ENCODE measurements at regions not wholly inside any gene's neighbourhood (a gene's known extent, or its start where the extent isn't known, plus 50 kb on each side); places are given as distances from the start of the nearest gene placed in this dataset.

DNA sequence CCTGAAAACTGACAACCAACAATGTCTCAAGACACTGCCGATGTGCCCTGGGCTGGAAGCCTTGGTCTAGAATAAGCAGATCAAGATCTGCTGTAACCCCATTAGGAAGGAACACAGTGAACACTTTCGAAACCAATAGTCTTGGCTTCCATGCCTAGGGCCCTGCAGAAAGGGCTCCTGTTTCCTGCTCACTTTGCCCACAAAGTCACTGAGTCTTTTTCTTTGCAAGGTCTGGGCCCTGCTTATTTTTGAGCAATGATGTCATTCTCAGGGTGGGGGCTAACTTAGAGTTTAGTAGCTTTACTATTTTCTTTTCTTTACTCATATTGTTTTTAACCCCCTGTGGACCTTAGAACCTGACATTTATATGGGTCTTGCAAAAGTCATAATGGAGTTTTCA is 704.2 kb upstream of the TMEM132C start:
- TF ChIP-seq, protein P1, sequence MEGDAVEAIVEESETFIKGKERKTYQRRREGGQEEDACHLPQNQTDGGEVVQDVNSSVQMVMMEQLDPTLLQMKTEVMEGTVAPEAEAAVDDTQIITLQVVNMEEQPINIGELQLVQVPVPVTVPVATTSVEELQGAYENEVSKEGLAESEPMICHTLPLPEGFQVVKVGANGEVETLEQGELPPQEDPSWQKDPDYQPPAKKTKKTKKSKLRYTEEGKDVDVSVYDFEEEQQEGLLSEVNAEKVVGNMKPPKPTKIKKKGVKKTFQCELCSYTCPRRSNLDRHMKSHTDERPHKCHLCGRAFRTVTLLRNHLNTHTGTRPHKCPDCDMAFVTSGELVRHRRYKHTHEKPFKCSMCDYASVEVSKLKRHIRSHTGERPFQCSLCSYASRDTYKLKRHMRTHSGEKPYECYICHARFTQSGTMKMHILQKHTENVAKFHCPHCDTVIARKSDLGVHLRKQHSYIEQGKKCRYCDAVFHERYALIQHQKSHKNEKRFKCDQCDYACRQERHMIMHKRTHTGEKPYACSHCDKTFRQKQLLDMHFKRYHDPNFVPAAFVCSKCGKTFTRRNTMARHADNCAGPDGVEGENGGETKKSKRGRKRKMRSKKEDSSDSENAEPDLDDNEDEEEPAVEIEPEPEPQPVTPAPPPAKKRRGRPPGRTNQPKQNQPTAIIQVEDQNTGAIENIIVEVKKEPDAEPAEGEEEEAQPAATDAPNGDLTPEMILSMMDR (IDR thresholded peaks at IDR 0.05; ENCODE audit: low read depth, low read length) = no peak
- H3K27me3 ChIP-seq (ENCODE audit: control insufficient read depth, insufficient read depth, low read length) = no peaks in the 10 kb centered on the region
- ChIA-PET POLR2A (no interaction called here), CTCF (no interaction called here)
- no peak for DNase-seq (ENCODE audit: low read depth, low spot score)
- H3K27ac ChIP-seq (ENCODE audit: low read depth, low read length) = no peak overlapping the region
- H3K9me3 ChIP-seq (ENCODE audit: control insufficient read depth, insufficient read depth, low read length) = peaks cover 9% of the 10 kb centered on the region
- no peak overlapping the region for H3K4me3 ChIP-seq (ENCODE audit: low read depth, low read length)

DNA sequence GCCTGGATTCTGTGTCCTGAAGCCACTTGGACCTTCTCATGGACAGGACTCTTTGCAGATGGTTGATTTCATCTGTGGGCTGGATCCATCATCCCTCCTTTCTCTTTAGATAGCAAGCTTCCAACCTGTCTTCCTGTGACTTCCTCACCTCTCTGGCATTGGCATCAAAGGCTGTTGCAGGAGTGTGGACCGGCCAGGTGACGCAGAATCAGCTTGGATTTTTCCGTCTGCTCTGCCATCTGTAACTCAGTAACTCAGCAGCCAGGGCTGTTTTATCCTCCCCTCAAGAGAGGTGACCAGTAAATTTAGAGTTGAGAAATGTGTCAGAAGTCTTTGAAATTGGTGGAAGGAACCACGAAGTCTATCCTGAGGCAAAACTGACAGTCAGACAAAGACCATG is 701.7 kb upstream of the TMEM132C start:
- Histone ChIP-seq H3K27ac (ENCODE audit: low read depth, low read length) (no peak overlapping the region), H3K9me3 (ENCODE audit: control insufficient read depth, insufficient read depth, low read length) (peaks cover 9% of the 10 kb centered on the region), H3K4me3 (ENCODE audit: low read depth, low read length) (no peak overlapping the region), H3K27me3 (ENCODE audit: control insufficient read depth, insufficient read depth, low read length) (no peaks in the 10 kb centered on the region)
- DNase-seq (ENCODE audit: low read depth, low spot score) = no peak
- TF ChIP-seq, protein P1 (IDR thresholded peaks at IDR 0.05; ENCODE audit: low read depth, low read length) = no peak
- POLR2A ChIA-PET = no interaction called here
- CTCF ChIA-PET = no interaction called here

DNA sequence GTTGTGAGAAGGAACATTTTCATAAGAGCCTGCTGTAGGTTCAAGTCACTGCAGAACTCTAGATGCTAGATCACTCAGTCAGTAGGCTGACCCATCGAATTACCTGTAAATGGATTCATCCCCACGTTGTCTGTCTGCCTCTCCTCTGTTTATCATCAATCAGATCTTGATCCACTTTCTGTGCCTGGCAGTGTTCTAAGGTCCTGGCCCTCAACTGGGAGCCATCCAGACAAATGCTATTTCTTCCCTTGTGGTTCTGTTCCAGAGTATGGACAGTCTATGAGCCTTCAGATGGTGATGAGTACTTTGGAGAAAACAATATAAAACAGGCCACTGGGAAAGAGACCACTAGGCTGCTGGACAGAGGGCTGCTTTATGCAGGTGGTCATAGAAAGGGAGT is 699.4 kb upstream of the TMEM132C start:
- no peak for DNase-seq (ENCODE audit: low read depth, low spot score)
- ChIA-PET CTCF (no interaction called here), POLR2A (no interaction called here)
- TF ChIP-seq, protein P1 (IDR thresholded peaks at IDR 0.05; ENCODE audit: low read depth, low read length) = no peak
- no peaks in the 10 kb centered on the region for H3K27me3 ChIP-seq (ENCODE audit: control insufficient read depth, insufficient read depth, low read length)
- no peak overlapping the region for H3K4me3 ChIP-seq (ENCODE audit: low read depth, low read length)
- peaks cover 9% of the 10 kb centered on the region for H3K9me3 ChIP-seq (ENCODE audit: control insufficient read depth, insufficient read depth, low read length)
- no peak overlapping the region for H3K27ac ChIP-seq (ENCODE audit: low read depth, low read length)

DNA sequence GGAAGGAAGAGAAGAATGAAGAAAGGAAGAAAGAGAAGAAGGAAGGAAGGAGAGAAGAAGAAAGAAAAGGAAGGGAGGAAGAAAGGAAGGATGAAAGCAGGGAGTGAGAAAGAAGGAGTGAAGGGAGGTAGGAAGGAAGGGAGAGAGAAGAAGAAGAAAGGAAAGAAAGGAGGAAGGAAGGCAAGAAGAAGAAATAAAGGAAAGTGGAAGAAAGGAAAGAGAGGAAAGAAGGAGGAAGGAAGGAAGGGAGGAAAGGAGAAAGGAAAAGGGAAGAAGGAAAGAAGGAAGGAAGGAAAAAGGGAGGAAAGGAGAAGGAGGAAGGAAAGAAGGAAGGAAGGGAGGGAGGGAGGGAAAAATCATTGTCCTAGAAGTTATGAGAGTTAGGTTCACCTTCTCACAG is 696.6 kb upstream of the TMEM132C start:
- ChIA-PET POLR2A (no interaction called here), CTCF (no interaction called here)

DNA sequence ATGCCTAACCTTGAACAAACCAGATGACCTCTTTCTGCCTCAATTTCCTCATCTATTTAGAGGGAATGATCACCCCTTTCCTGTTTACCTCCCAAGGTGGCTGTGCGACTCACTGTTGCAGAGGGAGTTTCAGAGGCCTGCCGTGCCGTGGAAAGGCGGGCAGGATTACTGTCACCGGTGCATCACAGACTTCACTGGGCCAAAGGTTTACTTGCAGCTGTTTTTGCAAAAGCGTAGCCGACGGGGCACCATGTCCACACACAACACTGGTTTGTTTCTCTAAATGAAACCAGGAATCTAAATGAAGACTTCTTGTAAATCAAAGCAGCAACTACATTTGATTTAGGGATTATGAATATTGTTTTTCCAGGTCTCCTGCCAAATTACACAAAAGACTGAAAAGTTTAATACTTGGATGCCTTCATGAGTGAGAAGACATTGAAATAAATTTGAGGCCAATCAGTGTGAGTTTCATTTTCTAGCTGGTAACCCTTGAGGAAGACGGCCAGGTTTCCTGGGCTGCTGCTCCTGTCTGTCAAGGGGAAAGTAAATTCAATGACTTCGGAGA is 696.1 kb upstream of the TMEM132C start:
- H3K27ac ChIP-seq (ENCODE audit: low read depth, low read length) = no peak overlapping the region
- H3K27me3 ChIP-seq (ENCODE audit: control insufficient read depth, insufficient read depth, low read length) = no peaks in the 10 kb centered on the region
- H3K4me3 ChIP-seq (ENCODE audit: low read depth, low read length) = no peak overlapping the region
- DNase-seq (ENCODE audit: low read depth, low spot score) = no peak
- ChIA-PET CTCF (no interaction called here), POLR2A (interaction anchor here (0.7 kb wide), 1 partner anchor 96 kb away, joined by 3 read pairs; no protein-coding TSS in a partner anchor)
- TF ChIP-seq, protein P1 (IDR thresholded peaks at IDR 0.05; ENCODE audit: low read depth, low read length) = no peak
- peaks cover 5% of the 10 kb centered on the region; the same call in 1 of the 2 replicates for H3K9me3 ChIP-seq (ENCODE audit: control insufficient read depth, insufficient read depth, low read length)

More for the DNA sequence above, 696.6 kb upstream of the TMEM132C start:
- no peak for DNase-seq (ENCODE audit: low read depth, low spot score)
- no peaks in the 10 kb centered on the region for H3K27me3 ChIP-seq (ENCODE audit: control insufficient read depth, insufficient read depth, low read length)
- H3K27ac ChIP-seq (ENCODE audit: low read depth, low read length) = no peak overlapping the region
- H3K9me3 ChIP-seq (ENCODE audit: control insufficient read depth, insufficient read depth, low read length) = peaks cover 5% of the 10 kb centered on the region; the same call in 1 of the 2 replicates
- no peak overlapping the region for H3K4me3 ChIP-seq (ENCODE audit: low read depth, low read length)
- TF ChIP-seq, protein P1 (IDR thresholded peaks at IDR 0.05; ENCODE audit: low read depth, low read length) = no peak
